T-cell (primary cell): ENCODE measurements at regions not wholly inside any gene's neighbourhood (a gene's known extent, or its start where the extent isn't known, plus 50 kb on each side); places are given as distances from the start of the nearest gene placed in this dataset.

Experiments
- ATAC-seq, 4 experiments: fragments of 200-7000 bp in 3 of 4; fragments of 150-1000 bp in 1 of 4; cut with Tn5 transposase; replicated peaks in 1 of 4; 1 replicate in 3 of 4; 2 replicates in 1 of 4; pipeline ENCODE4 v1.10.0; 2021; ENCODE audit warnings: moderate library complexity in 3 of 4, mild to moderate bottlenecking in 2 of 4, moderate number of reproducible peaks in 1 of 4
- CTCF ChIA-PET, 2 donors: fragments of 300-600 bp; sonication (Branson Sonifier 250); formaldehyde crosslinking; loops; one replicate each; lab custom pipeline; 2022; ENCODE audit warnings: antibody characterized with exemption in 2 of 2; lab: Charles Lee
- POLR2A ChIA-PET, 2 donors: fragments of 300-600 bp; sonication (Branson Sonifier 250); formaldehyde crosslinking; loops; one replicate each; lab custom pipeline; 2022; ENCODE audit warnings: antibody characterized with exemption in 2 of 2; lab: Charles Lee
- DNase-seq, 35 experiments: peaks; one replicate each; pipeline versions ENCODE4 v3.0.0 to v3.0.0-alpha.2; 2013 to 2023
- H3K27ac ChIP-seq: one replicate; pipeline ENCODE4 v1.5.1; 2013; ENCODE audit warnings: low read length
- H3K27me3 ChIP-seq, 2 experiments: replicated peaks in 1 of 2; 1 replicate in 1 of 2; 2 replicates in 1 of 2; pipeline versions ENCODE4 v1.6.1 to v1.7.0; 2013; ENCODE audit warnings: low read length in 1 of 2, mixed read lengths in 1 of 2; ENCODE audit not compliant: control insufficient read depth in 2 of 2, insufficient read depth in 2 of 2; ENCODE audit errors: extremely low read depth in 1 of 2
- H3K36me3 ChIP-seq, 2 donors: 1 replicate in 1 of 2; 2 replicates in 1 of 2; pipeline versions ENCODE4 v1.6.1 to v1.7.0; 2013; ENCODE audit warnings: low read length in 1 of 2; ENCODE audit not compliant: control insufficient read depth in 2 of 2, insufficient read depth in 1 of 2; ENCODE audit errors: extremely low read depth in 1 of 2
- H3K4me1 ChIP-seq, 2 experiments: 1 replicate in 1 of 2; 2 replicates in 1 of 2; pipeline versions ENCODE4 v1.6.1 to v1.7.0; 2013; ENCODE audit warnings: low read length in 2 of 2, mixed read lengths in 1 of 2; ENCODE audit not compliant: insufficient read depth in 2 of 2, control insufficient read depth in 1 of 2; ENCODE audit errors: extremely low read depth in 1 of 2
- H3K4me3 ChIP-seq, 2 donors: 1 replicate in 1 of 2; 2 replicates in 1 of 2; pipeline versions ENCODE4 v1.5.1 to v1.7.0; 2013; ENCODE audit warnings: mild to moderate bottlenecking in 2 of 2, low read length in 1 of 2, moderate library complexity in 1 of 2; ENCODE audit not compliant: control insufficient read depth in 1 of 2; ENCODE audit errors: extremely low read depth in 1 of 2
- H3K9me3 ChIP-seq: 2 replicates; pipeline ENCODE4 v1.7.0; 2013
- H3K27ac Mint-ChIP-seq, 2 donors: one replicate each; pipeline ENCODE4 v1.8.0; 2020 to 2021; ENCODE audit warnings: mild to moderate bottlenecking in 2 of 2, mixed read lengths in 2 of 2
- H3K27me3 Mint-ChIP-seq, 2 donors: one replicate each; pipeline ENCODE4 v1.8.0; 2021 to 2022; ENCODE audit warnings: mixed read lengths in 2 of 2
- H3K36me3 Mint-ChIP-seq: one replicate; pipeline ENCODE4 v1.8.0; 2021; ENCODE audit warnings: mixed read lengths
- H3K4me1 Mint-ChIP-seq, 3 donors: one replicate each; pipeline ENCODE4 v1.8.0; 2020 to 2022; ENCODE audit warnings: mixed read lengths in 3 of 3, mild to moderate bottlenecking in 1 of 3
- H3K4me3 Mint-ChIP-seq, 3 donors: one replicate each; pipeline ENCODE4 v1.8.0; 2020 to 2022; ENCODE audit warnings: mild to moderate bottlenecking in 3 of 3, mixed read lengths in 3 of 3, moderate library complexity in 3 of 3
- H3K9me3 Mint-ChIP-seq, 3 donors: one replicate each; pipeline ENCODE4 v1.8.0; 2020 to 2022; ENCODE audit warnings: mixed read lengths in 3 of 3
- whole genome bisulfite sequencing: methylation state at CpG from one replicate; pipeline ENCODE4 v1.1.5; 2013; ENCODE audit warnings: missing lambda C conversion rate; ENCODE audit not compliant: insufficient coverage; 5-methylcytosine and 5-hydroxymethylcytosine counted together

DNA sequence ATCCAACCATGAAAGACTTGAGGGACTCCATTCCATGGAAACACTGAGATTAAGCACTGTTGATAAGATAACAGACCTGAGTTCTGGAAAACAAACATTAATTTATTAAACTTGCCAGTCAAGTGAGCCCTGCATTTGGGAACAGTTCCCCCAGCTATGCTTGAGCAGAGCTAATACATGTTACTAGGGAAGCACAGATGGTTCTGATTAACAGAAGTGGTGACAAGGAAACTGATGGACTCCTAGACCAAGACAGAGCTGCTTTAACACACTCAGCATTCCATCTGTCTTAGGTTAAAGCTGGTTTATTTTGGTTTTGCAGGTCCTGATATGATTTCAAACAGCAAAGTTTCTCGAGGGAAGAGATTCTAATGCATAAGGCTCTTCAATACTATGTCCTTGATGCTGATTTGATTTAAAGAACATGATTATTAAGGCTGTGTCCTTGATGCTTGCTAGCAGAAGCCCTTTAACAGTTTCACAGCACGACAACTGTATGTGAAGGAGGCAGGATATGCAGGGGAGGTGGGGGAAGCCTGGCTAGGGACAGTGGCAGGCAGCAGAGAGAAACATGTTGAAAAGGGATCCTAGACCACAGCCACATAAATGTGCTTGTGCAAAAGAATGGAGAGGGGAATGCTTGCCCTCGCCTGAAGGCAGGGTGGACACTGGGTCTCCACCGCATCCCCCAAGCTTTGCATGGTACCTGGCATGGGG, 66.2 kb downstream of the ACTBL2 start:
- no peak overlapping the region for H3K4me3 ChIP-seq
- Mint-ChIP-seq H3K4me3 (no peak overlapping the region), H3K27me3 (peaks cover 4 to 10% of the 10 kb centered on the region in 2 donors), H3K36me3 (no peaks in the 10 kb centered on the region), H3K9me3 (no peaks in the 10 kb centered on the region), H3K4me1 (no peaks in the 10 kb centered on the region), H3K27ac (no peak overlapping the region)
- H3K36me3 ChIP-seq: no peaks in the 10 kb centered on the region
- no peak for ATAC-seq
- ChIA-PET POLR2A (no interaction called here), CTCF (no interaction called here)
- peaks cover 0 to 3% of the 10 kb centered on the region in 2 experiments for H3K27me3 ChIP-seq
- no peaks in the 10 kb centered on the region for H3K9me3 ChIP-seq
- no peaks in the 10 kb centered on the region for H3K4me1 ChIP-seq
- DNase-seq: no peak
- WGBS: 100% methylated on average over 2 of the region's 4 CpGs
- no peak overlapping the region for H3K27ac ChIP-seq

DNA sequence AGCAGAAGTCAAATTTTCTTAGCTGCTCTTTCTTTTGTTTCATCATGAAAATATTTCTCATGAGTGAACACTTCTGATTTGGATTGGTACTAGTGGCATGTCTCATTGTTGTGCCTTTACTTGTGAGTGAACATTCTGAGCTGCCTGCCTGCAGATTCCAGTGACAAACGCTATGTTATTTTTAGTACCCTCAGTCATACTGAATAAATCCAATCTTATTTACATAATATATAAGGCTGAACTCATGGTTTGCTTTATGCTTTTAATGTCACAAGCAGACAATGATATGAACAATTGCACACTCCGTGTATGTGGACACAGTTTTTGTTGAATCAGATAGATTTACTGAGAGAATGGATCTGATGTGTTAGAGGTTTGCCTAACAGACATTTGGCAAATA, 67.8 kb downstream of the ACTBL2 start:
- Mint-ChIP-seq H3K4me3 (no peak overlapping the region), H3K9me3 (no peaks in the 10 kb centered on the region), H3K36me3 (no peaks in the 10 kb centered on the region), H3K27me3 (peaks cover 4 to 10% of the 10 kb centered on the region in 2 donors), H3K4me1 (no peaks in the 10 kb centered on the region), H3K27ac (no peak overlapping the region)
- no peak for ATAC-seq
- no CpG with 5 or more reads among the region's 2 CpGs for WGBS
- no peaks in the 10 kb centered on the region for H3K9me3 ChIP-seq
- DNase-seq: no peak
- H3K36me3 ChIP-seq: no peaks in the 10 kb centered on the region
- no peaks in the 10 kb centered on the region for H3K4me1 ChIP-seq
- H3K27ac ChIP-seq: no peak overlapping the region
- POLR2A ChIA-PET: no interaction called here
- H3K4me3 ChIP-seq: no peak overlapping the region
- H3K27me3 ChIP-seq: peaks cover 0 to 3% of the 10 kb centered on the region in 2 experiments
- CTCF ChIA-PET: no interaction called here

DNA sequence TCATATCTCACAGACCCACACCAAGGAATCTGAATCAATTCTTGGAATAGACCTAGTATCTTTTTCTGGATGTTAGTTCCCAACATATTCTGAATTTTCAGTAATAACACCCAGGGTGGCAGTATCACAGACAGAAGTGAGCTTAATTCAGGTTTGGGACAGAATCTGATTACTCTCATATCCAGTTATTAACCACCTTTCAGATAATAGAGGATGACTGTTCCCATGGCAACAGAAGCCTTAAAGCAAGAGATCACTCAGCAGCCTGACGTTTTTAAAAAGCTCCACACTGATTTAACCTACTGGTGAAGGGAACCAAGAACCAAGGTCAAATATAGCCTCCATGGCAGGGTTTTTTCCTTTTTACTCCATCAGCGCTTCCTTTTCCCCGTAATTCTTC, 68.4 kb downstream of the ACTBL2 start:
- no peak overlapping the region for H3K27ac Mint-ChIP-seq
- no peaks in the 10 kb centered on the region for H3K36me3 ChIP-seq
- H3K4me1 ChIP-seq: no peaks in the 10 kb centered on the region
- no peak overlapping the region for H3K4me3 Mint-ChIP-seq
- peaks cover 4 to 10% of the 10 kb centered on the region in 2 donors for H3K27me3 Mint-ChIP-seq
- no peaks in the 10 kb centered on the region for H3K9me3 Mint-ChIP-seq
- DNase-seq: no peak
- 43% methylated on average over 1 of the region's 3 CpGs for WGBS
- H3K27ac ChIP-seq: no peak overlapping the region
- H3K4me3 ChIP-seq: no peak overlapping the region
- ChIA-PET CTCF (no interaction called here), POLR2A (no interaction called here)
- no peak for ATAC-seq
- peaks cover 0 to 3% of the 10 kb centered on the region in 2 experiments for H3K27me3 ChIP-seq
- no peaks in the 10 kb centered on the region for H3K4me1 Mint-ChIP-seq
- H3K36me3 Mint-ChIP-seq: no peaks in the 10 kb centered on the region
- H3K9me3 ChIP-seq: no peaks in the 10 kb centered on the region

DNA sequence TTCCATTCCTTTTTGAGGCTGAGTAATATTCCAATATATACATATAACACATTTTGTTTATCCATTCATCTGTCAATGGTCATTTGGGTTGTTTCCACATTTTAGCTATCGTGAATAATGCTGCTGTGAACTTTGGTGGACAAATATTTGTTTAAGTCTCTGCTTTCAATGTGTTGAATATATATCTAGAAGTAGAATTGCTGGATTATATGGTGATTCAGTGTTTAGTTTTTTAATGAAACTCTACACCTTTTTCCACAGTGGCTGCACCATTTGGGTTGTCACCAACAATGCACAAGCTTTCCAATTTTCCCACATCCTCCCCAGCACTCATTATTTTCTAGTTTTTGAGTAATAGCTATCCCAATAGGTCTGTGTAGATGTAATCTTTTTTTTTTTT, 69.5 kb downstream of the ACTBL2 start:
- Histone ChIP-seq H3K27ac (no peak overlapping the region), H3K36me3 (no peaks in the 10 kb centered on the region), H3K27me3 (peaks cover 0 to 3% of the 10 kb centered on the region in 2 experiments), H3K4me1 (no peaks in the 10 kb centered on the region), H3K9me3 (no peaks in the 10 kb centered on the region), H3K4me3 (no peak overlapping the region)
- no peak for ATAC-seq
- no peaks in the 10 kb centered on the region for H3K36me3 Mint-ChIP-seq
- no CpG with 5 or more reads among the region's 1 CpG for WGBS
- peaks cover 4 to 8% of the 10 kb centered on the region in 2 donors for H3K27me3 Mint-ChIP-seq
- no peak overlapping the region for H3K27ac Mint-ChIP-seq
- DNase-seq: no peak
- H3K9me3 Mint-ChIP-seq: no peaks in the 10 kb centered on the region
- ChIA-PET CTCF (no interaction called here), POLR2A (no interaction called here)
- H3K4me3 Mint-ChIP-seq: no peak overlapping the region
- no peaks in the 10 kb centered on the region for H3K4me1 Mint-ChIP-seq

DNA sequence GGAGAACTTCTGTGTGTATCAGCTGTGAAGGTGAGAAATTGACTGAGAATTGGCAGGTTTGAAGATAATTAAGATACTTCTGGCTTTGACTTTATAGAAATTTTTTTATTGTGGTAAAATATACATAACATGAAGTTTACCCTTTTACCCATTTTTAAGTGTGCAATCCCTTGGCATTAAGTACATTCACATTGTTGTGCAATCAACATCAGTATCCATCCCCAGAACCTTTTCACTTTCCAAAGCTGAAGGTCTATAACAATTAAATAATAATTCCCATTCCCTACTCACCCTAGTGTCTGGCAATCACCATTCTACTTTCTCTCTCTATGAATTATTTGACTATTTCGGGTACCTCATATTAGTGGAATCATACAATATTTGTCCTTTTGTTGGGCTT, 69.9 kb downstream of the ACTBL2 start:
- no peak for DNase-seq
- peaks cover 4 to 6% of the 10 kb centered on the region in 2 donors for H3K27me3 Mint-ChIP-seq
- no peak overlapping the region for H3K27ac Mint-ChIP-seq
- POLR2A ChIA-PET: no interaction called here
- no peaks in the 10 kb centered on the region for H3K9me3 ChIP-seq
- no peaks in the 10 kb centered on the region for H3K9me3 Mint-ChIP-seq
- H3K36me3 ChIP-seq: no peaks in the 10 kb centered on the region
- no peak overlapping the region for H3K27ac ChIP-seq
- no peaks in the 10 kb centered on the region for H3K36me3 Mint-ChIP-seq
- CTCF ChIA-PET: no interaction called here
- no peaks in the 10 kb centered on the region for H3K4me1 Mint-ChIP-seq
- no CpG with 5 or more reads among the region's 1 CpG for WGBS
- no peak for ATAC-seq
- no peak overlapping the region for H3K4me3 ChIP-seq
- peaks cover 0 to 3% of the 10 kb centered on the region in 2 experiments for H3K27me3 ChIP-seq
- no peaks in the 10 kb centered on the region for H3K4me1 ChIP-seq
- H3K4me3 Mint-ChIP-seq: no peak overlapping the region

DNA sequence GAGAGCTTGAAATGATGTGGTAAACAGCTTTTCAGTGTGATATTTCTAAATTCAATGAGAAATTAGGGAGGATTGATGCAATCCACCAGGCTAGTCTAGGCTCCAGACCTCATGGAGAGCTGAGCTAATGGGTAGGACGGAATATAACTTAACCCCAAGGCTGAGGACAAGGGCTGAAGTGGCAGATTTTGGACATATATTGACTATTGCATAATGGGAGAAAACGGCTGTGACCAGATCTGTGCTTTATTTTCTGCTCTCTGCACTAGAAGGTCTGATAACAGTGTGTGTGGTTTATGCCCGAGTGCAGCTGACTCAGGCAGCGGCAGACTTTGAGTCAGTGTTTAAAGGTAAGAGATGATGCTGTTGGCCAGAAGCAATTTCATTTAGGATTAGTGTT, 70.6 kb downstream of the ACTBL2 start:
- Histone ChIP-seq H3K36me3 (no peaks in the 10 kb centered on the region), H3K9me3 (no peaks in the 10 kb centered on the region), H3K4me1 (no peaks in the 10 kb centered on the region), H3K27ac (no peak overlapping the region), H3K27me3 (no peaks in the 10 kb centered on the region), H3K4me3 (no peak overlapping the region)
- Mint-ChIP-seq H3K9me3 (no peaks in the 10 kb centered on the region), H3K36me3 (no peaks in the 10 kb centered on the region), H3K27me3 (peaks cover 4 to 6% of the 10 kb centered on the region in 2 donors), H3K4me1 (no peaks in the 10 kb centered on the region), H3K4me3 (no peak overlapping the region), H3K27ac (no peak overlapping the region)
- CTCF ChIA-PET: no interaction called here
- WGBS: 69% methylated on average over 3 of the region's 4 CpGs
- no peak for DNase-seq
- no peak for ATAC-seq
- POLR2A ChIA-PET: no interaction called here
